HepG2 (cell line): ENCODE measurements at regions not wholly inside any gene's neighbourhood (a gene's known extent, or its start where the extent isn't known, plus 50 kb on each side); places are given as distances from the start of the nearest gene placed in this dataset.

ENCODE experiments used
- ATAC-seq: fragments of 200-7000 bp; cut with Tn5 transposase; 3 replicates; pipeline ENCODE4 v1.9.1; 2020; ENCODE audit warnings: mild to moderate bottlenecking, moderate library complexity
- BruUV-seq: library from RNA; stranded (reverse); fragments of 400-500 nt; replicated peaks from 2 replicates; lab custom pipeline; 2021; lab: Mats Ljungman, UMichigan
- CTCF ChIA-PET: fragments of 300-600 bp; formaldehyde crosslinking; extraction: SDS; loops from one replicate; lab custom pipeline; 2021; ENCODE audit warnings: low total read pairs, inconsistent platforms, low intra/inter-chr PET ratio; lab: Yijun Ruan, JAX
- POLR2A ChIA-PET: fragments of 350-600 bp; sonication (Branson Sonifier 250); formaldehyde crosslinking; loops from one replicate; lab custom pipeline; 2020; ENCODE audit warnings: antibody characterized with exemption, inconsistent platforms; lab: Yijun Ruan, JAX
- DNase-seq: peaks from one replicate; pipeline ENCODE4 v3.0.0-alpha.2; 2015; ENCODE audit warnings: low spot score
- FAIRE-seq: peaks from 3 replicates; lab custom pipeline; 2011; peaks lifted over from hg19 to GRCh38; lab: Jason Lieb, UNC
- H2AFZ ChIP-seq: one replicate; pipeline ENCODE4 v1.6.1; 2011; ENCODE audit warnings: low read length, inconsistent platforms
- H3K27ac ChIP-seq: fragments of 300-600 bp; 3 replicates; pipeline ENCODE4 v1.8.0; 2011; ENCODE audit warnings: mixed run types, mild to moderate bottlenecking, mixed read lengths, low read length, inconsistent platforms; ENCODE audit not compliant: insufficient read depth; ENCODE audit errors: extremely low read length
- H3K27me3 ChIP-seq, 2 experiments: fragments of 200-600 bp in 1 of 2; 2 replicates in 1 of 2; 3 replicates in 1 of 2; pipeline versions ENCODE4 v1.6.0 to v1.8.0; 2011; ENCODE audit warnings: low read length in 2 of 2, mild to moderate bottlenecking in 2 of 2, moderate library complexity in 2 of 2, inconsistent platforms in 1 of 2; ENCODE audit not compliant: insufficient read depth in 2 of 2, control insufficient read depth in 1 of 2
- H3K36me3 ChIP-seq, 2 experiments: fragments of 200-600 bp in 1 of 2; replicated peaks in 1 of 2; 2 replicates in 1 of 2; 3 replicates in 1 of 2; pipeline versions ENCODE4 v1.5.1 to v1.8.0; 2011; ENCODE audit warnings: low read length in 2 of 2, inconsistent platforms in 1 of 2; ENCODE audit not compliant: insufficient read depth in 2 of 2, control insufficient read depth in 1 of 2
- H3K4me1 ChIP-seq: 2 replicates; pipeline ENCODE4 v1.5.1; 2012; ENCODE audit warnings: low read length, inconsistent platforms; ENCODE audit not compliant: insufficient read depth
- H3K4me2 ChIP-seq: 2 replicates; pipeline ENCODE4 v1.6.0; 2011; ENCODE audit warnings: low read depth, low read length, inconsistent platforms
- H3K4me3 ChIP-seq, 3 experiments: fragments of 200-600 bp in 1 of 3; sonication (generic), shearing (Covaris generic) in 1 of 3; replicated peaks in 1 of 3; 2 replicates each; pipeline ENCODE4 v1.5.1; 2011 to 2016; ENCODE audit warnings: low read length in 3 of 3, inconsistent platforms in 2 of 3, low read depth in 2 of 3, mild to moderate bottlenecking in 2 of 3, control low read depth in 1 of 3, mixed read lengths in 1 of 3; ENCODE audit not compliant: insufficient read depth in 1 of 3
- H3K79me2 ChIP-seq: one replicate; pipeline ENCODE4 v1.6.1; 2011; ENCODE audit warnings: low read length, inconsistent platforms; ENCODE audit not compliant: insufficient read depth
- H3K9ac ChIP-seq: 2 replicates; pipeline ENCODE4 v1.6.0; 2011; ENCODE audit warnings: mild to moderate bottlenecking, low read depth, low read length, inconsistent platforms; ENCODE audit not compliant: insufficient read depth
- H3K9me3 ChIP-seq: 2 replicates; pipeline ENCODE4 v1.5.1; 2012; ENCODE audit warnings: mild to moderate bottlenecking, low read length
- H4K20me1 ChIP-seq: 2 replicates; pipeline ENCODE4 v1.6.0; 2011; ENCODE audit warnings: inconsistent platforms, mild to moderate bottlenecking, low read length, moderate library complexity; ENCODE audit not compliant: insufficient read depth
- ARNT2 ChIP-seq: sonication (generic); formaldehyde crosslinking; IDR thresholded peaks from 2 replicates; pipeline ENCODE4 v1.8.0; 2022; ENCODE audit warnings: mild to moderate bottlenecking, low read depth, missing genetic modification reagents, moderate library complexity
- MXI1 ChIP-seq: IDR thresholded peaks from 3 replicates; pipeline ENCODE4 v1.6.1; 2012; ENCODE audit warnings: low read depth, low read length, inconsistent platforms, borderline replicate concordance
- MYNN ChIP-seq: sonication (generic); formaldehyde crosslinking; IDR thresholded peaks from 2 replicates; pipeline ENCODE4 v1.4.0; 2020; ENCODE audit warnings: mild to moderate bottlenecking, low read depth, missing genetic modification reagents
- NRL ChIP-seq: sonication (generic); formaldehyde crosslinking; IDR thresholded peaks from 2 replicates; pipeline ENCODE4 v1.5.0; 2020; ENCODE audit warnings: missing genetic modification reagents, mild to moderate bottlenecking, moderate library complexity, borderline replicate concordance
- PHF5A ChIP-seq: IDR thresholded peaks from one replicate; pipeline ENCODE4 v1.6.1; 2018; ENCODE audit warnings: low read depth, missing genetic modification reagents; ENCODE audit not compliant: unreplicated experiment
- PHF8 ChIP-seq: sonication (generic); formaldehyde crosslinking; IDR thresholded peaks from 2 replicates; pipeline ENCODE4 v1.5.0; 2020; ENCODE audit warnings: missing genetic modification reagents
- RFXANK ChIP-seq: IDR thresholded peaks from 2 replicates; pipeline ENCODE4 v1.6.1; 2016
- SETDB1 ChIP-seq: sonication (generic); formaldehyde crosslinking; IDR thresholded peaks from 2 replicates; pipeline ENCODE4 v1.5.1; 2020; ENCODE audit warnings: missing genetic modification reagents, mild to moderate bottlenecking, borderline replicate concordance
- ZBTB1 ChIP-seq: sonication (generic); formaldehyde crosslinking; IDR thresholded peaks from 2 replicates; pipeline ENCODE4 v1.4.0; 2020; ENCODE audit warnings: missing genetic modification reagents, borderline replicate concordance
- ZFP1 ChIP-seq: IDR thresholded peaks from 2 replicates; pipeline ENCODE4 v1.6.1; 2016
- ZNF614 ChIP-seq: IDR thresholded peaks from 2 replicates; pipeline ENCODE4 v1.6.1; 2018; ENCODE audit warnings: missing biosample characterization, missing genetic modification reagents, inconsistent platforms, borderline replicate concordance
- WGBS: methylation state at CpG from one replicate; pipeline ENCODE4 v1.1.6; 2017; ENCODE audit warnings: low lambda C conversion rate; 5-methylcytosine and 5-hydroxymethylcytosine counted together
- in situ Hi-C: cut with HindIII; loops from 2 replicates; pipeline ENCODE4 v1.10.0; 2017; ENCODE audit warnings: low pct_unique_long_range_greater_than_20kb; ENCODE audit not compliant: extremely low pct_ligation_motif_present
- intact Hi-C: fragments of 100-400 bp; cut with micrococcal nuclease; formaldehyde crosslinking; loops from one replicate; pipeline ENCODE4 v1.10.0; 2022; ENCODE audit not compliant: unreplicated experiment
- TF ChIP-seq, protein P1 (sequence below): IDR thresholded peaks from 2 replicates; pipeline ENCODE4 v1.6.1; 2016; ENCODE audit warnings: mild to moderate bottlenecking, missing biosample characterization, missing genetic modification reagents
- TF ChIP-seq, protein P2 (sequence below): sonication (generic); formaldehyde crosslinking; IDR thresholded peaks from 2 replicates; pipeline ENCODE4 v1.4.0; 2020; ENCODE audit warnings: mild to moderate bottlenecking, missing genetic modification reagents
- TF ChIP-seq, protein P3 (sequence below): sonication (generic); formaldehyde crosslinking; IDR thresholded peaks from 2 replicates; pipeline ENCODE4 v1.5.1; 2020; ENCODE audit warnings: mild to moderate bottlenecking, missing genetic modification reagents

DNA sequence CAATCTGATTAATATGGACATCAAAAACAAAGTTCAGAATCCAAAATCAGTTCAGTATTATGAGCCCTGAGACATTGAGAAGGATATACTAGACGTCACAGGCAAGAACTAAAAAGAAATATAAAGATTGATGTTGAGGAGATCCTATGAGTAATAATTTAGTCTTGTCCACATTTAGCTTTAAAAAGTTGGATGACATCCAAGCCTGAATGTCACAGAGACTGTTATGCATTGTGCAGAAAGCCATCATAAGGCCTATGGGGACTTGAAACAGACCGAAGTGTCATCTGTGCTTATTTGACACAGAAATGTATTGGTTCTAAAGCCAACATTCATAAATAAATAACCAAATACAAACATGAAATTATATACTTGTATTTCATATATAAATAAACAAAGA is 581.8 kb upstream of the MMS22L start:
- no peaks in the 10 kb centered on the region for H4K20me1 ChIP-seq
- CTCF ChIA-PET = no interaction called here
- TF ChIP-seq ZNF614 (CRISPR knock-in tag) (no peak), SETDB1 (CRISPR knock-in tag) (no peak), PHF8 (CRISPR knock-in tag) (no peak), NRL (no peak), MXI1 (no peak), ZFP1 (CRISPR knock-in tag) (no peak), PHF5A (no peak), ZBTB1 (CRISPR knock-in tag) (no peak), RFXANK (CRISPR knock-in tag) (no peak), ARNT2 (CRISPR knock-in tag) (no peak), MYNN (CRISPR knock-in tag) (no peak)
- TF ChIP-seq, protein P1, sequence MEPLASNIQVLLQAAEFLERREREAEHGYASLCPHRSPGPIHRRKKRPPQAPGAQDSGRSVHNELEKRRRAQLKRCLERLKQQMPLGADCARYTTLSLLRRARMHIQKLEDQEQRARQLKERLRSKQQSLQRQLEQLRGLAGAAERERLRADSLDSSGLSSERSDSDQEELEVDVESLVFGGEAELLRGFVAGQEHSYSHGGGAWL = no peak
- TF ChIP-seq, protein P2, sequence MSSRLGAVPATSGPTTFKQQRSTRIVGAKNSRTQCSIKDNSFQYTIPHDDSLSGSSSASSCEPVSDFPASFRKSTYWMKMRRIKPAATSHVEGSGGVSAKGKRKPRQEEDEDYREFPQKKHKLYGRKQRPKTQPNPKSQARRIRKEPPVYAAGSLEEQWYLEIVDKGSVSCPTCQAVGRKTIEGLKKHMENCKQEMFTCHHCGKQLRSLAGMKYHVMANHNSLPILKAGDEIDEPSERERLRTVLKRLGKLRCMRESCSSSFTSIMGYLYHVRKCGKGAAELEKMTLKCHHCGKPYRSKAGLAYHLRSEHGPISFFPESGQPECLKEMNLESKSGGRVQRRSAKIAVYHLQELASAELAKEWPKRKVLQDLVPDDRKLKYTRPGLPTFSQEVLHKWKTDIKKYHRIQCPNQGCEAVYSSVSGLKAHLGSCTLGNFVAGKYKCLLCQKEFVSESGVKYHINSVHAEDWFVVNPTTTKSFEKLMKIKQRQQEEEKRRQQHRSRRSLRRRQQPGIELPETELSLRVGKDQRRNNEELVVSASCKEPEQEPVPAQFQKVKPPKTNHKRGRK (CRISPR knock-in tag) = no peak
- TF ChIP-seq, protein P3, sequence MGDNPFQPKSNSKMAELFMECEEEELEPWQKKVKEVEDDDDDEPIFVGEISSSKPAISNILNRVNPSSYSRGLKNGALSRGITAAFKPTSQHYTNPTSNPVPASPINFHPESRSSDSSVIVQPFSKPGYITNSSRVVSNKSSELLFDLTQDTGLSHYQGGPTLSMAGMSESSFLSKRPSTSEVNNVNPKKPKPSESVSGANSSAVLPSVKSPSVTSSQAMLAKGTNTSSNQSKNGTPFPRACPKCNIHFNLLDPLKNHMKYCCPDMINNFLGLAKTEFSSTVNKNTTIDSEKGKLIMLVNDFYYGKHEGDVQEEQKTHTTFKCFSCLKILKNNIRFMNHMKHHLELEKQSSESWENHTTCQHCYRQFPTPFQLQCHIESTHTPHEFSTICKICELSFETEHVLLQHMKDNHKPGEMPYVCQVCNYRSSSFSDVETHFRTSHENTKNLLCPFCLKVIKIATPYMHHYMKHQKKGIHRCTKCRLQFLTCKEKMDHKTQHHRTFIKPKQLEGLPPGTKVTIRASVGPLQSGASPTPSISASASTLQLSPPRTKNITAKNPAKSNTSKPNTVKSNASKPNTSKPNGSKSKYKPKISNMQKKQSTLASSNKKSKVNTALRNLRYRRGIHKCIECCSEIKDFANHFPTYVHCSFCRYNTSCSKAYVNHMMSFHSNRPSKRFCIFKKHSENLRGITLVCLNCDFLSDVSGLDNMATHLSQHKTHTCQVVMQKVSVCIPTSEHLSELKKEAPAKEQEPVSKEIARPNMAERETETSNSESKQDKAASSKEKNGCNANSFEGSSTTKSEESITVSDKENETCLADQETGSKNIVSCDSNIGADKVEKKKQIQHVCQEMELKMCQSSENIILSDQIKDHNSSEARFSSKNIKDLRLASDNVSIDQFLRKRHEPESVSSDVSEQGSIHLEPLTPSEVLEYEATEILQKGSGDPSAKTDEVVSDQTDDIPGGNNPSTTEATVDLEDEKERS (CRISPR knock-in tag) = no peak
- no peak overlapping the region for H3K9ac ChIP-seq
- intact Hi-C loops = no loop called here
- no peak overlapping the region for H3K4me2 ChIP-seq
- H3K79me2 ChIP-seq = no peaks in the 10 kb centered on the region
- POLR2A ChIA-PET = no interaction called here
- no peak overlapping the region for H3K4me3 ChIP-seq
- FAIRE-seq (no peak), DNase-seq (no peak), ATAC-seq (no peak)
- no peak overlapping the region for H3K27ac ChIP-seq
- H3K27me3 ChIP-seq = no peaks in the 10 kb centered on the region
- in situ Hi-C loops = no loop called here
- no peaks in the 10 kb centered on the region for H3K9me3 ChIP-seq
- no peaks in the 10 kb centered on the region for H3K36me3 ChIP-seq
- WGBS = 0% methylated on average over 2 of the region's 2 CpGs
- H3K4me1 ChIP-seq = no peaks in the 10 kb centered on the region
- no peak overlapping the region for H2AFZ ChIP-seq
- BruUV-seq = no TSS peak
